ENCODE measurements at regions not wholly inside any gene's neighbourhood (a gene's known extent, or its start where the extent isn't known, plus 50 kb on each side); places are given as distances from the start of the nearest gene placed in this dataset.
A peak's percentile ranks its signal among the peaks of the same experiment; 100 is the strongest.

DNA sequence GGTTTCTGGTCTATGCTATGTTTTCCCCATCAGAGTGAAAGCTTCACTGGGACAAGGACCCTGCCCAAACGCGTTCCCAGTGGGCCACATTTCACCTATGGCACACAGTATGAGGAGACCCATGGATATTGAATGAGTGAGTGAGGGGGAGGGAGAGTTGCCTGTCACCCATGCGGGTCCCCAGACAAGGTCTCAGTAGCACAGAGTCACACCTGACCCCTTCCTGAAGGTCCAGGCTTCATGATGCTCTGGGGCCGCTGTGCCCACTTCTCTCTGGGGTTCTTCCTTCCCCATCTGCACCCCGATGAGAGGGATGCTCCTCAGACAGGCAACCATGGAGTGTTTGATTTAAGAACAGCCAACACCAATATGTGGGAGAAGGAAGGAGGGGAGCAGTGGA lies 72.3 kb upstream of the CSF3R start:
- DNase-seq (ENCODE audit: low read depth in 2 of 3, low spot score in 1 of 3): no peak

DNA sequence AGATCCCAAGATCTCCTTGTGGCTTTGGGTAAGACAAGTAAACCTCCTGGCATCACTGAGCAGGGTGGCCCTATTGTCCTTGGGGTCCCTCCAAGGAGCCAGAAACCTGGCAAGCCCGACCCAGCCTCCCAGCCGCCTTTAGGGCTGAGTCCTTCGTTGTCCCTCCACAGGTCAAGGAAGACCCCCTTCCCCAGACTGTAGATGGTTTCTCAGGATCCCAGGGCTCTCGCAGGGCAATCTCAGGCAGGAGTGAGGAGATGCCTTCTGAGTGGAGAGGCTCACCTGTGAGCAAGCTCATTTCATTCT lies 71.6 kb upstream of the CSF3R start:
- DNase-seq (ENCODE audit: low read depth in 2 of 3, low spot score in 1 of 3): no peak

DNA sequence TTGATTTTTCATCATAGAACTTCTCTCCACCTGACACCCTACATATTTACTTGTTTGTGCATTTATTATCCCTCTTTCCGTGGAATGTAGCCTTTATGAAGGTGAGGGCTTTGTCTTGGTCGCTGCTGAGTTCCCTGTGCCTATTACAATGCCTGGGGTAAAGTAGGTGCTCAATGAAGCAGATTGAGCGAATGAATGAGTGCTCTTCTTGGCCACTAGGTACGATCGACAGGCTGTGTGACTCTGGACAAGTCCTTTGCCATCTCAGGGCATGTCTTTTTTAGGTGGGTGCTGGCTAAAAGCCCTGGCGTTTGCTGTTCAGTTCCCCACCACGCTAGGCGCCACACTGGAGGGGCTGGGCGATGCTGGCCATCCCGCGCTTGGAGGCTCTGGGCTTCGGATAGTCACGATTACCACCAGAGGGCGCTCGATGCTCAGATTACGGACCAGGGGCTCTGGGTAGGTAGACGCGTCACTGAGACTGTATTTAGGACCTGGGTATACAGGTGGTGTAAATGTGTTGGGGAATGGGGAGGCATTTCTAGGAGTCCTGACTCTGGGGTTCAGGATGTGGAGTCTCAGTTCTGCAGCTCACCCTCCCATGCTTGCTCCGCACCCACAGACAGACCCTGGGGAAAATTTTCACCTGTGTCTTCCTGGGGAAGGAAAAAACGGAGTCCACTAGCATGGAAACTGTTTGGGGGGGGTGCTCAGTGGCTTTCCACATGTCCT lies 71.0 kb upstream of the CSF3R start:
- DNase-seq (ENCODE audit: low read depth in 2 of 3, low spot score in 1 of 3): peak; percentile 41 to 78 (median 65)

DNA sequence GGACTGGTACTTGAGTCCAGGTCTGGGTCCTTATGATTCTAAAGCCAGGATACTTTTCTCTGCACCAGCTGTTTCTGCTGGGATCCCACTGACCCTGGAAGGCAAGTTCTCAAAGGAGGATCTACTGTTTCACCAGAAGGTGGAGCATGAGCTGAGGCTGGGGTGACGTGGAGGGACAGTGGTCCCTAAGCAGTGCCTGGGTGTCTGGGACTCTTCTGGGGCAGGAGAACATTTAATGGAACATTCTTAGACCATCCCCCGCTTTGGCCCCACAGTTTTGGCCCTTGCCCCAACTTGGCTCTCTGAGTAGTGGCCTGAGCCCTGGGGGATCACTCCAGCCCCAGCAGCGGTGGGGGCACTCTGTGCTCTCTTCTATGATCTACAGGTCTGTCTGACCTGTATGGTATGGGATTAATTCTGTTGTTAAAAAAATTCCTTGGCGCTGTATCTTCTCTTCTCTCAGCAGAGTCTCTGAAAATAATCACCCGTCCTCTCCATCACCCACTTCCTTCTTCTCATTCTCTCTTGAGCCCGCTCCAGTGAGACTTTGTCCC lies 60.3 kb upstream of the CSF3R start:
- DNase-seq (ENCODE audit: low read depth in 2 of 3, low spot score in 1 of 3): no peak

DNA sequence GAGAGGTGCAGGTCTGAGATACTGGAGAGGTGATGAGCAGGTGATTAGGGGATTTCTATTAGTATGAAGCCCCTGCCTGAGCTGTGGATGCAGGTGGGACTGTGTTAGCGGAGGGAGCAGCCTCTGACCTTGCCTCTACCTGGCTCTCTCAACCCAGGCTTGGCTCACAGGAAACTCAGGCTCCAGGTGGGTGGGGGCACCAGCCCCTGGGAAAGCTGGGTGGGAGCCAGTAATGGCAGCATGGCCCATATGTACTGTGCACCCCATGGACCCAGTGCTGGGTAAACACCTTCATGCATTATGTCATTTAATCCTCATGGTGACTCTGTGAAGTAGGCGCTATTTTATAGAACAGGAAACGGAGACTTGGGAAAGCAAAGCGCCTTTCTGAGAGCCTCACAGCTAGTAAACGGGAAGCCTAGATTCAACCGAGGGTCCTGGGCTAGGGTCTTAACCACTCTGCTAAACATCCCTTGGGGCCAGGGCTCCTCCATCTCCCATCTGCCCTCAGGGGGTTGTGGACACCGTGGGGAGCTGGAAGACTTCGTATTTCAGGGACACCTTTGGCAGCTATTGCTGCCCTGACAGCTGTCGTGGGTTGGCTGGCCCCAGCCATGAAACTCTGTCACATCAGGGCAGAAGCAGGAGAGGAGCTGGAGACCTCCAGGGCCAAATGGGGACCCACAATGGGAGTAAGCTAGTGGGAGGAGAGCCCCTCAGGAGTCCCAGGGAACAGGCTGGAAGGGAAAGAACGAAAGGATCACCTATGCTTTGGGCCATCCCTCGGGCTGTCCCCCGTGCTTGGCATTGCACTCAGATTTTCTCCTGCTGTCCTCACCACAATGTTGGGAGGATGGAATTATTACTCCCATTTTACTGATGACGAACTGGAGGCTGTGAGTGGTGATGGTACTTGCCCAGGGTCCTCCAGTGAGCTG lies 59.6 kb upstream of the CSF3R start:
- no peak for DNase-seq (ENCODE audit: low read depth in 2 of 3, low spot score in 1 of 3)

DNA sequence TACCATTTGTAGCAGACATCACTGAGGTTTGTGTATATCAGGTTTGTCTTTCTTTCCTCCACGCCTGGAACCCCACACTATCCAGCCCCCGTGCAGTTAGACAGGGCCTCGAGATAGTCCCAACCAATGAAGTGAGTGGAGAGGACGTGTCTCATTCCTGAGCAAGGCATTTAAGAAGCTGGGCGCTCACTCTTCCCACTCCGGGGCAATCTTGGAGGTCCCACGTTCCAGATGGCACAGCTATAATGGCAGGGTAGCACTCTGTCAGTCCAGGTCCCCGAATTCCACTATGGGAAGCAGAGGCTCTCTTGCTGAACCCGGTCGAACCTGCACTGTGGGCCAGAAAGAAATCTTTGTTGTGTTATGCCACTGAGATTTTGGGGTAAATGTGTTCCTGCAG lies 57.3 kb upstream of the CSF3R start:
- DNase-seq (ENCODE audit: low read depth in 2 of 3, low spot score in 1 of 3): no peak

DNA sequence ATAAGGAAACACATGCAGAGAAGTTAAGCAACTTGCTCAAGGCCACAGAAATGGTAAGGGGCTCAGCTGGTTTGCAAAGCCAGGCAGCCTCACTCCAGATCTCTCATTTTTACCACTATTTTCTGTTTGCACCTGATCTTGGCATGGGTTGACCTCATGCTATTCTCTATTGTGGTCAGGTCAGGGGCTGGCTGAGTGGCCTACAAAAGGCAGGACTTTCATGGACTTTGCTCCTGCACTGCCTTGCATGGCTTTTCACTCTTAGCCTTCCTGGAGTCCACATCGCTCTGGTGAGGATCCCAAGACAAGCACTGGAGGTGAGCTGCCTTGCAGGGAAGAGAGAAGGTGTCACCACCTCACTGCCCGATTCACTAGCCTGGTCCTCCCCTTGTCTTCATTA lies 56.8 kb upstream of the CSF3R start:
- no peak for DNase-seq (ENCODE audit: low read depth in 2 of 3, low spot score in 1 of 3)

DNA sequence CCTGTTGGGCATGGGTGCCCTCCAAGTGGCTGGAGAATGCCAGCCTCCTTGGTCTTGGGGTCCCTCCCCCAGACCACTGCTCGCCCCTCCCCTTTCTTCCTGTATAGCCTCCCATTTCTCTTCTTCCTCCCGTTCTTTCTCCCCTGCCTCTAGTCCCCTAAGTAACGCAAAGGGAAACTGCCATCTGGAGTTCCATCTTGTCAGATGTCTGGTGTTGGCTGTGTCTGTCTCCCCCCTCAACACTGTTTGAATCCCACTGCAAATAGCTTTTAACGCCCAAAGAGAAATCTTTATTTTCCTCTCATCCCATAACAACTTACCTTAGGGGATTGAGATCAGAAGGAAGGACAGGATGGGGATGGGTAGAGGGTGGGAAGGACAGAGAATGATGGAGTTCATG lies 55.3 kb upstream of the CSF3R start:
- DNase-seq (ENCODE audit: low read depth in 2 of 3, low spot score in 1 of 3): no peak

DNA sequence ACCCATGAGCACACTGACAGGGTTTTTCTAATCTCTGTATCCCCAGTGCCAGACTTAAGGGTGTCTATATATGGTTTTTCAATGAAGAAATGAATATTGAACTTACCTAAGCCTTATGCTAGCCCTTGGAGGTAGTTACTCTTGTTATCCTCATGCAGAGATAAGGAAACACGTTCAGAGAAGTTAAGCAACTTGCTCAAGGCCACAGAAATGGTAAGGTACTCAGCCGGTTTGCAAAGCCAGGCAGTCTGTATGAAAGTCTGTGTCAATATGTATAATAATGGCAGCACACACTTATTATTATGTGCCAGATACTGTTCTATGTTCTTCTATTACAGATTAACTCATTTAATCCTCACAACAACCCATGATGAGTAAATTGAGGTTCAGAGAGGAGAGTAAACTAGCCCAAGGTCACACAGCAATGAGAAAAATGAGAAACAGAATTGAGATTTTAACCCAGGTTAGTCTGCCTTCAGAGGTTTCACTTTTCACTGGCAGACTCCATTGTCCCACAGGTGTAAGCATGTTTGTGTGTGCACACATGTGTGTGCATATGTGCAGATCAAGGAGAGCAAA lies 54.6 kb upstream of the CSF3R start:
- no peak for DNase-seq (ENCODE audit: low read depth in 2 of 3, low spot score in 1 of 3)

DNA sequence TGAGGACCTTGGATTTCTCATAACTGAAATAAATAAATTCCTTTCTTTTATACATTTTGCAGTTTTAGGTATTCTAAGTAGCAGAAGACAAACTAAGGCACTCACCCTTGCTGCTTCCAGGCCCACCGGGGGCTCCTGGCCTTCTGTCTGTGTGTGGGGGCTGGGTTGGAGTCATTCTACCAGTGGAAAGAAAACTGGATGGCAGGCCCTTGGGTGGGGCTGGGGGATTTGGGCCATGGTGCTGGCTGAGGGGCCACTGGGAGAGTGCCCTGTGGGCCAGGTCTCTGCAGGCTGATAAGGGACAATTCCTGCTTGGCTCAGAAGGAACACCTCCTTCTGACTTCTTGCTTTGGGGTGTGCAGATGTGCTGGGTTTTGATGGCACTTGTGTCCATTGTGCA lies 54.0 kb upstream of the CSF3R start:
- DNase-seq (ENCODE audit: low read depth in 2 of 3, low spot score in 1 of 3): no peak

DNA sequence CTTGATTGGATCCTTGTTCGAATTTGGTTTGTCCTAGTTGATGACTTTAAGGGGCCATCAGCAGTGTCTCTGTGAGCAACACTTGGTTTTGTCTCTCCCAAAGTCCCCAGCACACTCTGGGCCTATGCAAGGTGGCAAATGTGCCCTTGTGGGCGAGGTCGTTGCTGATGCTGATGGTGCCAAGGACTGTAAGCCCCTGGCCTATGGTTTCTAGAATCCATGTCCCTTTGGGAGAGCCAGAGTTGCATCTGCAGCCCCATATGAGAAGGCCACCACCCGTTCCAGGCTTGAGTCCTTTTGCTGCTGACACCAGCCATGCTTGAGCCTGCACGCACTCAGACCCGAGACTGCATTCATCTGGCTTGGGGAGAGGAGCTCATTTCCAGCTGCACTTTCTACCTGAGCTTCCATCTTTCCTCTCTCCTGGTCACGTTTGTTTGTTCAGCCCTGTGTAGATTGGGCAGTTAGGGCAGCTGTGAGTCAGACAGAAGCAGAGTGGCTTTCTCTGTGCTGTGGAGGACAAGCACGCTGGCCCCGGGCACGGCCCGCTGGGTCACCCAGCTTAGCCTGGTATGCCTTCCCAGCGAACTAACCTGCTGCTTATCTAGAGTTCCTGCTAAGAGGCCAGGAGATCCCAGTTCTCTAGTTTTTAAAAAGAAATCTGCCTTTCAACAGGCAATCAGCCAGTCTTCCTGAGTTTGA lies 52.1 kb upstream of the CSF3R start:
- DNase-seq (ENCODE audit: low read depth in 2 of 3, low spot score in 1 of 3): no peak

DNA sequence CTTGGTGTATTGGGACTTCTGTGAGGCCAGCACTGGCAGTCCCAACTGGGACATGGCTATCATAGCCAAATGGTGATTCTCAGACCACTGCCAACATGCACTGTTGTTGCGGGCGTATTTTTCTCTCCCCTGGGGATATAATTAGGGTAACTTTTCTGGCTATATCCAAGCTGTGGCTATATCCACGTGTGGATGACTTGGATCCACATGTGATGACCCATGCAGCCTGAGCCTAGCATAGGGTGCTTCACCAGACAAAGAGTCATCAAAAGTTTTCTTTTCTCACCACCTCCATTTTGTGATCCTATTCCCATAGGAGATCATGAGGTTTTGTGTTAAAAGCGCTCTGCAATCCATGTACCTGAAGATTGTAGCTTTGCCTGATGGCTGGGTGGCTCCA lies 51.2 kb upstream of the CSF3R start:
- DNase-seq (ENCODE audit: low read depth in 2 of 3, low spot score in 1 of 3): no peak

DNA sequence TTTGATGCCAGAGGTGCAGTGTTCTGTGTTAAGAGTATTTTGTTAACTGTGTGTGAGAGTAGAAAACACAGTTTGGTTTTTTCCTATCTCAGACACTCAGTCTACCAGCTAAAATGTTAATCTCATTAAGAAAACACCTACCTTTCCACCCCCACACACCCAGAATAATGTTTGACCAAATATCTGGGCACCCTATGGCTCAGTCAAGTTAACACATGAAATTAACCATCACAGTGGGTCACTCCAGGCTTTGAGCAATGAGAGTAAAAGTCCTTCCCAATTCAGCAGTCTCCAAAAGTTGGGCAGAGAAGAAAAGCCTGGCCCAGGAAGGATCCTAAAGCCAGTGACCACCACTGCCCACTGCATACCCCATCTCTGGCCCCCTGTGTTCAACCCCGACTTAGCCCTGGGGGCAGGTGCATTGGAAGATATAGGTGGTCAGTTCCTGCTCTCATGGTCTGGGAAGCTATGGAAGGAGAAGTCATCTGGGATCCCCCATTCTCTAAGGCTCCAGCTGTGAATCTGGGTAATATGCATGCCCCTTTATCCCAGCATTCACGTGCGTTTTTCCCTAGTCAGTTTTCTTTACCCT lies 50.2 kb upstream of the CSF3R start:
- DNase-seq (ENCODE audit: low read depth in 2 of 3, low spot score in 1 of 3): no peak

All from stimulated activated CD4-positive, alpha-beta T cell treated with anti-CD3 and anti-CD28 coated beads, Interleukin-12 subunit alpha, Interleukin-12 subunit beta, amount 100 ng/mL, for 48 hours (primary cell).